Superior temporal gyrus (tissue), 1 donor: ENCODE measurements at regions not wholly inside any gene's neighbourhood (a gene's known extent, or its start where the extent isn't known, plus 50 kb on each side); places are given as distances from the start of the nearest gene placed in this dataset.

Experiments
- DNase-seq: peaks from one replicate; pipeline ENCODE4 v3.0.0-alpha.2; 2016; ENCODE audit errors: extremely low spot score

DNA sequence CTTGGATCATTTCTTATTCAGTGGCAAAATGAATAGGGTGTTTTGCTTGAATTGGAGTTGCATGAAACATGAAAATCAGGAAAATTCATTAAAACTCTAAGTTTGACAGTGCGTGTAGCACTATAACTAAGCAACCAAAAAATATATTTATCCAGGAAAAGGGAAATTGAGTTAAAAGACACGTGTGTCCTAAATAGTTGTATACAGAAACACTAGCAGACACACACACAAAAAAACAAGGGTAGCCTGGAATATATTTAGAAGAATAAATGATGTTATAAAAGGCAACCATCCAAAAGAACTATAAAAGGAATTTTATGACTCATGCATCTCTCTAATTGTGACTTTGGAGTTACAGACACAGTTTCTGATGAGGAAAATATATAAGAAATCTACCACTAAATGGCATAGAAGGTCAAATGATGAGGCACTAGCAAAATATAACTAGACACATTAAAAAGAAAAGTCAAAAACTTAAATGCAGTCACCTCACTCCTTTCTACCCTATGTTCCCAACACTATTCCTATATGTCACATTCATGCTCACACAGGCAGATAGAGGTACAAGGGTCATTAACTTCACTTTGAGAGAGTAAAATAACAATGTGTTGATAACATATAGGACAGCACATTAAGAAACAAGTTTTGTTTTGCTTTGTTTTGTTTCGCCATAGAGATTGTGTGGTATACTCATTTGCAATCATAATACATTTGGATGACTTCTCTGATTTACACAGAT lies 793.6 kb upstream of the INTU start:
- peak; percentile 15 for DNase-seq

- DNase-seq: no peak
Measured at GRCh38 chr4:126843492-126844067, 789.2 kb upstream of the INTU start.

- no peak for DNase-seq
Measured at GRCh38 chr4:126850286-126850685, 782.5 kb upstream of the INTU start.

- DNase-seq: no peak
Measured at GRCh38 chr4:126851391-126851790, 781.4 kb upstream of the INTU start.

DNA sequence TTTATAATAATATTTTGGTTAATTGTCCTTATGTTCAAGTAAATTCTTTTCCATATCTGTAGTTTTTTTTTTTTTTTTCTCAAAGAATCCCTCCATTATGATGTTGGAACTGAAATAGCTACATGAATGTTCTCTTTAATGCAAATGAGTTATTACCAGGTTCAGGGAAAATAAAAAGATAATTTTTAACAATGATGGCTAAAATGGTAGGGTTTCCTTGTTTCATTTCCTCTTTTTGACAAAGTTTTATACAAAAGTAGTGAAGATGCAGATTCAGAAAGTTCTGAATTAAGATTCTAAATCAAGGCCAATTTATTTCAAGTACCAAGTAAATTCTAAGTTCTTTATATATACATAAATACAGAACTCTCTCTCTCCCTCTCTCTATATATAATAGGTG lies 779.0 kb upstream of the INTU start:
- DNase-seq: no peak

DNA sequence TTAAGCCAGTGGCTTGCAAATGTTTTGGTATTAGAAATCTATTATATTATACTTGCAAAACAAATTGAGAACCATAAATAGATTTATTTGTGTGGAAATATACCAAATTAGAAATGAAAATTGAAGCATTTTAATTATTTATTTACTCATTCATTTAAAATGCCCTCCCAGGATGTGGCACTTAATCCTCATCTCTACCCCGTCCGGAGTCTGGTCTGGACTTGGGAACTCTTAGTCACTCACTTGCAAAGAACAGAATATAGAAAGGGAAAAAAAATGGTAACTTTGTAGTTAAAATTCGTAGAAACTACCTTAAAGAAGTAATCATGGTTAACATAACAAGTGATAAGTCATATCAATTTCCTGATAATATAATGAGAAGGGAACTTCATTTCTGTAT lies 775.9 kb upstream of the INTU start:
- DNase-seq: no peak

GRCh38 chr4:126859314-126859713 lies 773.4 kb upstream of the INTU start:
- no peak for DNase-seq

- DNase-seq: no peak
Measured at GRCh38 chr4:126859872-126860271, 772.9 kb upstream of the INTU start.

DNA sequence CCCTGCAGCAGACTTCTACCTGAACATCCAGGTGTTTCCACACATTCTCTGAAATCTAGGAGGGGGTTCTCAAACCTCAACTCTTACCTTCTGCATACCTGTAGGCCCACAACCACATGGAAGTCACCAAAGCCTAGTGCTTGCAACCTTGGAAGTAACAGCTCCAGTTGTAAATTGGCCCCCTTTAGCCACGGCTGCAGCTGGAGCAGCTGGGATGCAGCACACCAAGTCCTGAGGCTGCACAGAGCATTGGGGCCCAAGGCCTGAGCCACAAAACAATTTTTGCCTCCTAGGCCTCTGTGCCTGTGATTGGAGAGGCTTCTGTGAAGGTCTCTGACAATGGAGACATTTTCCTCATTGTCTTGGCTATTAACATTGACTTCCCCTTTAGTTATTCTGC lies 772.4 kb upstream of the INTU start:
- DNase-seq: no peak

- no peak for DNase-seq
Measured at GRCh38 chr4:126869967-126870366, 762.8 kb upstream of the INTU start.

DNA sequence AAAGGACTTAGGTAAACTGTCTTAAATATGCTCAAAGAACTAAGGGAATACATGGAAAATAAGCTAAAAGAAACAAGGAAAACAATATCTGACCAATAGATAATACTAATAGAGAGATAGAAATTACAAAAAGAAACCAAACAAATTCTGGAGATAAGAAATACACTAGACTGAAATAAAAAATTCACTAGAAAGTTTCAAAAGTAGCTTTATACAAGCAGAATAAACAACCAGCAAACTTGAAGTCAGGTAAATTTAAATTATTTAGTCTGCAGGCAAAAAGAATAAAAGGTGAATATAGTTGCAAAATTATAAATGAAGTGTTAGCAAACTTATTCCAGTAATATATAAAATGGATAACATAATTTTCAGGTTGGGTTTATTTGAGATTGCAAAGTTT lies 760.9 kb upstream of the INTU start:
- no peak for DNase-seq

- no peak for DNase-seq
Measured at GRCh38 chr4:126874533-126874932, 758.2 kb upstream of the INTU start.

DNA sequence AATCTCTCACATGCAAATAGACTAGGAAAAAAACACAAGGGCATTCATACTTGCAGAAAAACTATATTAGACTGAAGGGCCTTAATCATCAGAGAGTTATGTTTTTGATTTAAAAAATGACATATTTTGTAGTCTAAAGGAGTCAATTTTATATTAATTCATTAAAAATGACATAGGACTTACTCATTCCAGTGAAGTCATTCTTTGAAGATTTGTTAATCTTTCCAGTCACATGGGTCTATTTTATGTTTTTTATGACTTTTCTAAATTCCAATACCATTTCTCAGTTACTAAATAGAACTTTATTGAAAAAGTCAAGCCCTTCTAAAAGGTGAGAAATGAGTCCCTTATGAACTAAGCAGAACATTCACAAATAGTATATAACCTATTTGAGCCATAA lies 743.8 kb upstream of the INTU start:
- DNase-seq: no peak

GRCh38 chr4:126890383-126890782 lies 742.4 kb upstream of the INTU start:
- no peak for DNase-seq

GRCh38 chr4:126890994-126891393 lies 741.8 kb upstream of the INTU start:
- no peak for DNase-seq

- DNase-seq: no peak
Measured at GRCh38 chr4:126894963-126895362, 737.8 kb upstream of the INTU start.

DNA sequence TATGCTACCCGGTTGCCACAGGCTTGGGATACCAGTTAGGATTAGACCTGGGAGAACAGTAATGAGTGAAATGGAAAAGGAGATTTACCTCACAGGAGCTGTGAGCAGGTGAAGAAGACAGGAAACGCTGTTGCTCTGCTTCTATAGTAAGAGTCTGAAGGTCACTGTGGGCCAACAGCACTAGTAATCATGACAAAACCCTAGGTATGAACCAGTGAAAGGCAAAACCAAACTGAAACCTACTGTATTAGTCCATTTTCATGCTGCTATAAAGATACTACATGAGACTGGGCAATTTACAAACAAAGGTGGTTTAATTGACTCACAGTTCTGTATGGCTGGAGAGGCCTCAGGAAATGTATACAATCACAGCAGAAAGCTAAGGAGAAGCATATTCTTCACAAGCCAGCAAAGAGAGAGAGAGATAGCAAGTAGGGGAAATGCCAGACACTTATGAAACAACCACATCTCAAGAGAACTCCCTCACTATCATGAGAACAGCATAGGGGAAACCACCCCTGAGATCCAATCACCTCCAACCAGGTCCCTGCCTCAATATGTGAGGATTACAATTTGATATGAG lies 736.7 kb upstream of the INTU start:
- DNase-seq: no peak

DNA sequence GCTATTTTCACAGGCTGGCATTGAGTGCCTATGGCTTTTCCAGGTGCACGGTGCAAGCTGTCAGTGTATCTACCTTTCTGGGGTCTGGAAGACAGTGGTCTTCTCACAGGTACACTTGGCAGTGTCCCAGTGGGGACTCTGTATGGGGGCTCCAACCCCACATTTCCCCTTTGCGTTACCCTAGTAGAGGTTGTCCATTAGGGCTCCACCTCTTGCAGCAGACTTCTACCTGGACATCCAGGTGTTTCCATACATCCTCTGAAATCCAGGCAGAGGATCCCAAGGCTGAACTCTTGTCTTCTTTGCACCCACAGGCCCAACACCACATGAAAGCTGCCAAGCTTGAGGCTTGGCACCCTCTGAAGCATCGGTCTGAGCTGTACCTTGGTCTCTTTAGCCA lies 735.7 kb upstream of the INTU start:
- no peak for DNase-seq

DNA sequence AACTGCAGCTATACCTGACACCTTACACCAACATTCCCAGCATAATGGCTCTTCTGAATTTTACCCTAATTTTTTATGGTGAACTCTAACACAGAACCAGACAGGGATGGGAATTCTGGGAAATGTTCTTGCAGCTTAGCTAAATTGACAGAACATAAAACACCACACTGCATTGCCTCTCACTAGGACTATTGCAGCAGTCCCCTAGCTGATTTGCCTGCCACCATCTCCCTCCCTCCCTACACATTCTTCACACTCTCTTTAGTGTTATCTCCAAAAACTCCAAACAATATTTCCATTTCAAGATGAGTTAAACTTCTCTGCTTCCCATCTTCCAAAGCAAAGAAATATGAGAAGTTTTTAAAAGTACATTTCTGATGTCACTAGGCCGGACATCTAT lies 733.9 kb upstream of the INTU start:
- DNase-seq: no peak

DNA sequence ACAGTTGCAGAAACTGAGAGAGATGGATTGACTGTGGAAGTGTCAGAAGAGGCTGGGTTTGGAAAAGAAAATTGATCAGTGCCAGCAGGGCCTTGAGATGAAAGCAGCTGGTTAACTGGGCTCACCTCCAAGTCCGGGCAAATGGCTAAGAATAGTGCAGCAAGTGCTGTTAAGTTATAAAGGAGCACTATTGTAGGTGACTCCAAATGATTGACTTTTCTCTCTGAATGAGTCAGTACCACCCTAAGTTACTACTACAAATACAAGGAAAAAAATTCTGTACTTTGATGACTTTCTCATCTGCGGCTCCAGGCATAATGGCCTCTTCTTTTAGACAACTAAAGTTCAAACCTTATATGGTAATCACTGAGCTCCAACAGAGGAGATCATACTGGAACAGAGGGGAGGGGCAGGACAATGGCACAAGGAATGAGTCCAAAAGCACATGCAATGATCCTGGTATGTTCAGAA lies 733.4 kb upstream of the INTU start:
- DNase-seq: peak; percentile 18

- no peak for DNase-seq
Measured at GRCh38 chr4:126906466-126906865, 726.3 kb upstream of the INTU start.

GRCh38 chr4:126907389-126907788 lies 725.4 kb upstream of the INTU start:
- DNase-seq: no peak

DNA sequence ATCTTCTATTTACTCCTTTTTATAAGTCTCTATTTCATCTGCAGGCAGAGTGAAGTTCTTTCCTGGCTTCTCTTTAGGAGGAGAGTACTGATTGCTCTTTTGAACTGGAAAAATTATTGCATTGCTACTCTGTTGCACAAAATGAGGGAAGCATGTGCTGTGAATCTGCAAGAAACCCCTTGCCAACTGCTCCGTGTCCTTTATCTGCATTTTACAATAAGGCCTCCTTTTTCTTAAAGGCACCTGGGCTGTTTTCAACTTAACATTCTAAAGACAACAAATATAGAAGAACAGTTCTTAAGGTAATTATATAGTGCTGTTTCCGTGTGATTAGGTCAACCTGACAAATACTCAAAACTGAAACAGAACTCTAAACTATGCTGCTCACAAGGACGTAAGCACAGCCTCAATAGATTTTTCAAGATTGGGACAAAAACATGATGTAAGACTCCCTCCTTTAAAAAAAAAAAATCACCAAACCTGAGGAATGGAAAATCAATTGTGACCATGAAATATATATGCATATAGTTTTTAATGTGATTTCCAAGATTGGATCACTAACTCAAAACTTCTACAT lies 716.6 kb upstream of the INTU start:
- no peak for DNase-seq
